ENCODE measurements at regions not wholly inside any gene's neighbourhood (a gene's known extent, or its start where the extent isn't known, plus 50 kb on each side); places are given as distances from the start of the nearest gene placed in this dataset.
A peak's percentile ranks its signal among the peaks of the same experiment; 100 is the strongest.

GRCh38 chr3:153282355-153282754, 120.3 kb downstream of the RAP2B start:
- no peaks in the 10 kb centered on the region for H3K9me3 ChIP-seq (ENCODE audit: low read depth)
- H3K36me3 ChIP-seq = no peaks in the 10 kb centered on the region
- no peaks in the 10 kb centered on the region for H3K27me3 ChIP-seq
- no peak for DNase-seq (ENCODE audit: low read depth in 1 of 2, low spot score in 1 of 2)
- no peaks in the 10 kb centered on the region for H3K4me1 ChIP-seq (ENCODE audit: low read depth)
- no peak for TF ChIP-seq CTCF (IDR thresholded peaks at IDR 0.05; ENCODE audit: low read depth, low read length)
- H3K27ac ChIP-seq = no peak overlapping the region
- no peak overlapping the region for H3K4me3 ChIP-seq

DNA sequence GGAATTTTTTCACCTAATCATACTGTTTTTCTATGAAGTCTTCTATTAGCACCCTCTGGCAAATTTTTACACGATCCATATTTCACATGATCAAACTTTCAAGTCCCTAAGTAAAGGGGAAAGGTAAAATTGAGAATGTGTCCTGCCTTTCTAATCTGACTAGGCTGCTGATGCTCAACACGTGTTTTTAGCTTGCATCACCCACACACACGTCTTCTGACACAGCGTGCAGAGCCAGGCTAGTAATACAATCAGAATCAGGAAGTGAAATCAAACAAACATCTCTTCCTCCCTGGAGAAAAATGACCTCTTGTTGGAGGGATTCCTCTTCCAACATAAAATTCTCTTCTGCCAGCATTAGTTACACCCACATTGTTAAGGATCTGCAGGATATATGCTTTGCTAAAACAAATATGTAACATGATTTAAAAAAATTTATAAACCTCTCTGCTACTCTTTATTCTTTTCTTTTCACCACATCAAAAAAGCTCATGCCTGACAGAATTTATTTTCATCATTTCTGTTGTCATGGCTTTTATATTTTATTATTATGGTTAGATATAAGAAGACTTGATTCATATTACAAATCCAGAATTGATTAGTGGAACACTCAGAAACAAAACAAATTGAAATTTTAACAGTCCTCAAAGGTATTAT, 122.4 kb downstream of the RAP2B start:
- Histone ChIP-seq H3K4me3 (no peak overlapping the region), H3K27me3 (no peaks in the 10 kb centered on the region), H3K27ac (no peak overlapping the region), H3K4me1 (ENCODE audit: low read depth) (no peaks in the 10 kb centered on the region), H3K36me3 (no peaks in the 10 kb centered on the region), H3K9me3 (ENCODE audit: low read depth) (no peaks in the 10 kb centered on the region)
- no peak for TF ChIP-seq CTCF (IDR thresholded peaks at IDR 0.05; ENCODE audit: low read depth, low read length)
- DNase-seq (ENCODE audit: low read depth in 1 of 2, low spot score in 1 of 2) = peak in 1 of 2 donors; percentile 92

GRCh38 chr3:153285194-153285641, 123.2 kb downstream of the RAP2B start:
- peak; percentile 5 to 55 for DNase-seq (ENCODE audit: low read depth in 1 of 2, low spot score in 1 of 2)
- no peak for TF ChIP-seq CTCF (IDR thresholded peaks at IDR 0.05; ENCODE audit: low read depth, low read length)
- no peak overlapping the region for H3K27ac ChIP-seq

DNA sequence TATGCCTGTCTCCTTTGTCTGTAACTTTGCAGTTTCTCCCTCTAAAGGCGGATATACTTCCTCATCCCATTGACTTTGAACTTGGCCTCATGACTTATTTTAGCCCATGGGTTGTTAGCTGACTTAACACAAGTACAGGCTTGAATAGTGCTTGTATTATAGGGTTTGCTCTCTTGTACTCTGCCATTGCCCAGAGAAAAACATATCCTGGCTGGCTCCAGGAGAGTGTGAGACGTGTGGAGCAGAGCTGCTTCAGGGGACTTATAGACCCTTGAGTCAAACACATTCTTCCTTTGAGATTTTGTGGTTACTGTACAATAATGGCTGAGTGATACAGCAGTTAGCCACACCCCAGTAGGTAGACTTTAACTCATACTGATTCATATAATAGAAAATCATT, 124.0 kb downstream of the RAP2B start:
- DNase-seq (ENCODE audit: low read depth in 1 of 2, low spot score in 1 of 2) = no peak
- Histone ChIP-seq H3K4me3 (no peak overlapping the region), H3K36me3 (no peaks in the 10 kb centered on the region), H3K9me3 (ENCODE audit: low read depth) (no peaks in the 10 kb centered on the region), H3K27me3 (no peaks in the 10 kb centered on the region), H3K4me1 (ENCODE audit: low read depth) (no peaks in the 10 kb centered on the region), H3K27ac (no peak overlapping the region)
- TF ChIP-seq CTCF (IDR thresholded peaks at IDR 0.05; ENCODE audit: low read depth, low read length) = no peak

More at GRCh38 chr3:153285194-153285641, 123.2 kb downstream of the RAP2B start:
- Histone ChIP-seq H3K27me3 (no peaks in the 10 kb centered on the region), H3K4me3 (no peak overlapping the region), H3K4me1 (ENCODE audit: low read depth) (no peaks in the 10 kb centered on the region), H3K9me3 (ENCODE audit: low read depth) (no peaks in the 10 kb centered on the region), H3K36me3 (no peaks in the 10 kb centered on the region)

DNA sequence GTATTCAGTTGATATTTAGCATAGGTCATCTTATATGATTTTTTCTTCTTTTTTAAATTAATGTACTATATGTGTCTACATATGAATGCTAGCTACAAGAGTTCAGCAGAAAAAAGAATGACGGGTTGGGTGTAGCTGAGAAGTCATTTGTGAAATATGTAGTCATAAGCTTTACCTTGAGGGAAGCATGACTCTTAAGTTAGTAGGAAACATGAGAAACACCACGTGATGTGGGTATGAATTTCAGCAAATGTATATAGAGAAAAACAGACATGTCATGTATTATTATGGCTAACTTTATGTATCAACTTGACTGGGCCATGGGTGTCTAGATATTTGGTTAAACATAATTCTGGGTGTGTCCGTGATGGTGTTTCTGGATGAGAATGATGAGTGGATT, 125.0 kb downstream of the RAP2B start:
- no peaks in the 10 kb centered on the region for H3K36me3 ChIP-seq
- no peak for TF ChIP-seq CTCF (IDR thresholded peaks at IDR 0.05; ENCODE audit: low read depth, low read length)
- H3K4me1 ChIP-seq (ENCODE audit: low read depth) = no peaks in the 10 kb centered on the region
- H3K27ac ChIP-seq = no peak overlapping the region
- no peak overlapping the region for H3K4me3 ChIP-seq
- H3K9me3 ChIP-seq (ENCODE audit: low read depth) = no peaks in the 10 kb centered on the region
- DNase-seq (ENCODE audit: low read depth in 1 of 2, low spot score in 1 of 2) = no peak
- H3K27me3 ChIP-seq = no peaks in the 10 kb centered on the region

Measured in cardiac muscle cell (in vitro differentiated cells and primary cell).